Breast epithelium (tissue), 4 donors: ENCODE measurements at regions not wholly inside any gene's neighbourhood (a gene's known extent, or its start where the extent isn't known, plus 50 kb on each side); places are given as distances from the start of the nearest gene placed in this dataset.
"Not testable (repeated sequence)": the region's sequence is repeated elsewhere in the genome, so short reads cannot be mapped to it uniquely, and the experiment has no call there.

ENCODE experiments used
- DNase-seq, 2 donors: peaks; one replicate each; pipeline ENCODE4 v3.0.0-alpha.2; 2019; ENCODE audit warnings: low spot score in 2 of 2
- H3K27ac ChIP-seq, 2 donors: fragments of 200-600 bp; sonication (generic) in 1 of 2; one replicate each; pipeline ENCODE4 v1.5.1; 2016 to 2019; ENCODE audit warnings: mild to moderate bottlenecking in 1 of 2
- H3K27me3 ChIP-seq, 2 donors: fragments of 200-600 bp; sonication (generic) in 1 of 2; one replicate each; pipeline versions ENCODE4 v1.5.1 to v1.6.0; 2017 to 2019; ENCODE audit warnings: control low read depth in 1 of 2, mild to moderate bottlenecking in 1 of 2
- H3K36me3 ChIP-seq: fragments of 200-600 bp; one replicate; pipeline ENCODE4 v1.5.1; 2019
- H3K4me1 ChIP-seq, 2 donors: fragments of 200-600 bp; sonication (generic); one replicate each; pipeline ENCODE4 v1.5.1; 2016 to 2019; ENCODE audit warnings: control low read depth in 1 of 2
- H3K4me3 ChIP-seq, 3 donors: fragments of 200-600 bp; sonication (generic); 1 replicate in 2 of 3; 2 replicates in 1 of 3; pipeline ENCODE4 v1.5.1; 2016 to 2019; ENCODE audit warnings: mild to moderate bottlenecking in 3 of 3, moderate library complexity in 2 of 3
- H3K9me3 ChIP-seq, 2 donors: fragments of 200-600 bp; sonication (generic) in 1 of 2; one replicate each; pipeline ENCODE4 v1.5.1; 2016 to 2019; ENCODE audit warnings: control low read depth in 1 of 2
- POLR2AphosphoS5 ChIP-seq, 3 donors: sonication (generic); formaldehyde crosslinking; IDR thresholded peaks; one replicate each; pipeline ENCODE4 v1.6.1; 2017; ENCODE audit warnings: antibody characterized with exemption in 3 of 3
- intact Hi-C: fragments of 100-400 bp; cut with DNase I; formaldehyde crosslinking; loops from one replicate; pipeline ENCODE4 v1.15.1; 2023; ENCODE audit warnings: low total_unique reads

GRCh38 chr21:13303763-13304162 is 305.8 kb upstream of the POTED start:
- H3K4me3 ChIP-seq, intact Hi-C loops, H3K9me3 ChIP-seq, H3K27me3 ChIP-seq, DNase-seq, H3K27ac ChIP-seq, H3K4me1 ChIP-seq, H3K36me3 ChIP-seq: not testable (repeated sequence)

DNA sequence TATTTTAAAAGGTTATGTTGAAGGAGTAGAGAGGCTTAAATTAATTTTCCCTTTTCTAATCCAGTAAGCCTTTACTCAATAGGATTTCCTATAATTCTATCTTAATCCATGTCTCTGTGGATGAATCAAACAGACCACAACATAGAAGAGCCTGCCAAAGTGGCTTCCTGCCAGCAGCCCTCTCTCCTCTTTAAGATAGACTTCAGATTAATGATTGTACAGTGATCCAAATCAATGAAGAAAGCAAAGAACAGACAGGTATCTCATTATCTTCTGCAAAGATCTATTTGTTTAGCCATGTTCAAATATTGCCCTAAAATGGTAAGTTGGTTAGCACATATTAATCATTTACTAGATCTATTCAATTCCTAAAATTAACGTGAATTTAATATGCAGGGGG is 304.7 kb upstream of the POTED start:
- H3K9me3 ChIP-seq, H3K36me3 ChIP-seq, H3K27me3 ChIP-seq, DNase-seq, H3K4me3 ChIP-seq, H3K27ac ChIP-seq, intact Hi-C loops, H3K4me1 ChIP-seq: not testable (repeated sequence)

- H3K9me3 ChIP-seq, H3K27me3 ChIP-seq, H3K4me3 ChIP-seq, H3K27ac ChIP-seq, intact Hi-C loops, DNase-seq, H3K36me3 ChIP-seq, H3K4me1 ChIP-seq: not testable (repeated sequence)
Measured at GRCh38 chr21:13310120-13310519, 299.5 kb upstream of the POTED start.

- H3K4me1 ChIP-seq, H3K27me3 ChIP-seq, H3K9me3 ChIP-seq, DNase-seq, intact Hi-C loops, H3K36me3 ChIP-seq, H3K4me3 ChIP-seq, H3K27ac ChIP-seq: not testable (repeated sequence)
Measured at GRCh38 chr21:13310570-13311524, 298.7 kb upstream of the POTED start.

DNA sequence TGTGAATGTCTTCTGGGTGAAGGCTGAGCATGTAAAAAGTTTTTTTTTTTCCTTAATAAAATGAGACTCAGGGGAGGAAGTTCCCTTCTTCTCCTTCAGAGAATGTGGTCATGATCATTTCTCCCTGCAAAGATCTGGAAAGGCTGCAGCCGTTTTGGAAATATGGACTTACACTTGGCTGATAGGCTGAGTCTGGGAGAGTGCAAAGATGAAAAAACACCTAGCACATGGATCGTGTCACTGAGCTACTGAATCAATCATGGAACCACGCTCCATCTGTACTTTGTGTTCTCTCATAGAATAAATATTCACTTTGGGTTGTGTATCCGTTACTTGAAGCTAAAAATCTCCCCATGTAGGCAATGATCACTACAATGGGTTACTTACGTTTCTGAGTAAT is 290.9 kb upstream of the POTED start:
- H3K4me1 ChIP-seq, H3K27ac ChIP-seq, DNase-seq, H3K27me3 ChIP-seq, H3K4me3 ChIP-seq, H3K36me3 ChIP-seq, intact Hi-C loops: not testable (repeated sequence)
- H3K9me3 ChIP-seq, result peaks cover 0 to 19% of the 10 kb centered on the region in 2 donors

GRCh38 chr21:13321919-13322318 is 287.7 kb upstream of the POTED start:
- intact Hi-C loops, H3K4me3 ChIP-seq, H3K36me3 ChIP-seq: not testable (repeated sequence)

GRCh38 chr21:13340670-13341234 is 268.8 kb upstream of the POTED start:
- H3K27ac ChIP-seq, H3K36me3 ChIP-seq, H3K4me1 ChIP-seq, H3K27me3 ChIP-seq, H3K4me3 ChIP-seq, H3K9me3 ChIP-seq, intact Hi-C loops, DNase-seq: not testable (repeated sequence)

More at GRCh38 chr21:13321919-13322318, 287.7 kb upstream of the POTED start:
- not testable (repeated sequence) for DNase-seq, H3K27ac ChIP-seq, H3K4me1 ChIP-seq, H3K27me3 ChIP-seq
- H3K9me3 ChIP-seq, result peaks cover 0 to 23% of the 10 kb centered on the region in 2 donors

- intact Hi-C loops, H3K4me1 ChIP-seq, H3K9me3 ChIP-seq, H3K27ac ChIP-seq, H3K4me3 ChIP-seq, H3K36me3 ChIP-seq, H3K27me3 ChIP-seq: not testable (repeated sequence)
- peak in 1 of 2 donors; percentile 19 for DNase-seq
Measured at GRCh38 chr21:13351521-13351920, 258.1 kb upstream of the POTED start.

DNA sequence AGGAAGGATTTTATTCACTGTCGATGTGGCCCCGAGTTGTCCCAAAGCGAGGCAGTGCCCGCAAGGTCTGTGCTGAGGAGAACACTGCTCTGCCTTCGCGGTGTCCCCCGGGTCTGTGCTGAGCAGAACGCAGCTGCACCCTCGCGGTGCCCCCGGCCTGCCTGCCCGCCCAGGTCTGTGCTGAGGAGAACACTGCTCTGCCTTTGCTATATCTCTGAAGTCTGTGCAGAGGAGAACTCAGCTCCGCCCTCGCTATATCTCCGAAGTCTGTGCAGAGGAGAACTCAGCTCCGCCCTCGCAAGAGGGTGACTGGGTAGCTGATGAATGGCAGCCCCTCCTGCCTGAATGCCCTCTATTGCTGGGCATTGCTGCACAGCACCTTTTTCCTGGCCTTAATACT is 249.4 kb upstream of the POTED start:
- H3K4me1 ChIP-seq, H3K4me3 ChIP-seq, H3K27me3 ChIP-seq, DNase-seq, H3K27ac ChIP-seq, H3K36me3 ChIP-seq, H3K9me3 ChIP-seq, intact Hi-C loops: not testable (repeated sequence)

- H3K4me3 ChIP-seq, result no peak overlapping the region
- no peak overlapping the region for H3K27ac ChIP-seq
- H3K4me1 ChIP-seq, result no peaks in the 10 kb centered on the region
- H3K9me3 ChIP-seq, result no peaks in the 10 kb centered on the region
- intact Hi-C loops, result no loop called here
- H3K36me3 ChIP-seq, result no peaks in the 10 kb centered on the region
- DNase-seq, result no peak
- H3K27me3 ChIP-seq, result no peaks in the 10 kb centered on the region
- TF ChIP-seq POLR2AphosphoS5 (IDR thresholded peaks at IDR 0.05), result no peak
Measured at GRCh38 chr21:13368200-13368599, 241.4 kb upstream of the POTED start.

- H3K27ac ChIP-seq, H3K4me3 ChIP-seq, H3K4me1 ChIP-seq, H3K9me3 ChIP-seq, DNase-seq, H3K36me3 ChIP-seq, intact Hi-C loops, H3K27me3 ChIP-seq: not testable (repeated sequence)
Measured at GRCh38 chr21:13372721-13373120, 236.9 kb upstream of the POTED start.

DNA sequence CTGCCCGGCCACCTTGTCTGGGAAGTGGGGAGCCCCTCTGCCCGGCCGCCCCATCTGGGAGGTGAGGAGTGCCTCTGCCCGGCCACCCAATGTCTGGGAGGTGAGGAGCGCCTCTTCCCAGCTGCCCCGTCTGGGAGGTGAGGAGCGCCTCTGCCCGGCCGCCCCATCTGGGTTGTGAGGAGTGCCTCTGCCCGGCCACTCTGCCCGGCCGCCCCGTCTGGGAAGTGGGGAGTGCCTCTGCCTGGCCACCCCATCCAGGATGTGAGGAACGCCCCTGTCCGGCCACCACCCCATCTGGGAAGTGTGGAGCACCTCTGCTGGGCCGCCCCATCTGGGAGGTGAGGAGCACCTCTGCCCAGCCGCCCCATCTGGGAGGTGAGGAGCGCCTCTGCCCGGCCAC is 230.6 kb upstream of the POTED start:
- H3K36me3 ChIP-seq, DNase-seq, H3K27ac ChIP-seq, H3K9me3 ChIP-seq, intact Hi-C loops, H3K27me3 ChIP-seq, H3K4me3 ChIP-seq, H3K4me1 ChIP-seq: not testable (repeated sequence)

DNA sequence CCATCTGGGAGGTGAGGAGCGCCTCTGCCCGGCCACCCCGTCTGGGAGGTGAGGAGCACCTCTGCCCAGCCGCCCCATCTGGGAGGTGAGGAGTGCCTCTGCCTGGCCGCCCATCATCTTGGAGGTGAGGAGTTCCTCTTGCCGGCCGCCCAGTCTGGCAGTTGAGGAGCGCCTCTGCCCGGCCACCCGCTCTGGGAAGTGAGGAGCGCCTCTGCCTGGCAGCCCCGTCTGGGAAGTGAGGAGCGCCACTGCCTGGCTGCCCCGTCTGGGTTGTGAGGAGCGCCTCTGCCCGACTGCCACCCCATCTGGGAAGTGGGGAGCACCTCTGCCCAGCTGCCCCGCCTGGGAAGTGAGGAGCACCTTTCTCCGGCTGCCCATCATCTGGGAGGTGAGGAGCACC is 230.0 kb upstream of the POTED start:
- H3K27me3 ChIP-seq, H3K9me3 ChIP-seq, H3K27ac ChIP-seq, H3K36me3 ChIP-seq, H3K4me1 ChIP-seq, intact Hi-C loops, DNase-seq, H3K4me3 ChIP-seq: not testable (repeated sequence)
